Hepatocyte (in vitro differentiated cells): ENCODE measurements at regions not wholly inside any gene's neighbourhood (a gene's known extent, or its start where the extent isn't known, plus 50 kb on each side); places are given as distances from the start of the nearest gene placed in this dataset.

ENCODE experiments used
- DNase-seq: peaks from one replicate; pipeline ENCODE4 v3.0.0-alpha.2; 2016; ENCODE audit warnings: low spot score
- H2AFZ ChIP-seq: fragments of 200-600 bp; sonication (generic); 2 replicates; pipeline ENCODE4 v1.6.0; 2016; ENCODE audit warnings: antibody characterized with exemption, mild to moderate bottlenecking
- H3K27ac ChIP-seq: fragments of 200-600 bp; sonication (generic); 2 replicates; pipeline ENCODE4 v1.5.1; 2016; ENCODE audit warnings: mild to moderate bottlenecking
- H3K27me3 ChIP-seq: fragments of 200-600 bp; sonication (generic); 2 replicates; pipeline ENCODE4 v1.6.1; 2016
- H3K36me3 ChIP-seq: fragments of 200-600 bp; sonication (generic); replicated peaks from 2 replicates; pipeline ENCODE4 v1.5.1; 2016; ENCODE audit warnings: low read depth; ENCODE audit not compliant: insufficient read depth
- H3K4me1 ChIP-seq: fragments of 200-600 bp; sonication (generic); 2 replicates; pipeline ENCODE4 v1.5.1; 2016; ENCODE audit warnings: mild to moderate bottlenecking, moderate library complexity; ENCODE audit not compliant: insufficient read depth
- H3K4me2 ChIP-seq: fragments of 200-600 bp; sonication (generic); 2 replicates; pipeline ENCODE4 v1.6.0; 2016
- H3K4me3 ChIP-seq: fragments of 200-600 bp; sonication (generic); 2 replicates; pipeline ENCODE4 v1.5.1; 2016; ENCODE audit warnings: mild to moderate bottlenecking
- H3K79me2 ChIP-seq: fragments of 200-600 bp; sonication (generic); 2 replicates; pipeline ENCODE4 v1.6.0; 2017; ENCODE audit warnings: mild to moderate bottlenecking
- H3K9me2 ChIP-seq: fragments of 200-600 bp; sonication (generic); replicated peaks from 2 replicates; pipeline ENCODE4 v1.6.0; 2017; ENCODE audit warnings: mild to moderate bottlenecking; ENCODE audit not compliant: insufficient read depth
- H3K9me3 ChIP-seq: fragments of 200-600 bp; sonication (generic); 2 replicates; pipeline ENCODE4 v1.5.1; 2016; ENCODE audit warnings: low read depth, mild to moderate bottlenecking
- H4K20me1 ChIP-seq: fragments of 200-600 bp; sonication (generic); 2 replicates; pipeline ENCODE4 v1.6.0; 2016; ENCODE audit warnings: mild to moderate bottlenecking; ENCODE audit not compliant: insufficient read depth, poor library complexity, severe bottlenecking
- EZH2 ChIP-seq: fragments of 200-600 bp; sonication (generic); IDR thresholded peaks from 2 replicates; pipeline ENCODE4 v1.6.1; 2016; ENCODE audit warnings: antibody characterized with exemption, mild to moderate bottlenecking, borderline replicate concordance
- EZH2phosphoT487 ChIP-seq: fragments of 200-600 bp; sonication (generic); IDR thresholded peaks from one replicate; pipeline ENCODE4 v1.6.1; 2018; ENCODE audit warnings: antibody characterized with exemption, mild to moderate bottlenecking, low read depth, moderate library complexity; ENCODE audit not compliant: unreplicated experiment, severe bottlenecking
- WGBS: methylation state at CpG from one replicate; pipeline ENCODE4 v1.1.6; 2016; ENCODE audit warnings: low lambda C conversion rate; ENCODE audit errors: missing lambda C conversion rate; 5-methylcytosine and 5-hydroxymethylcytosine counted together
- TF ChIP-seq, protein P1 (sequence below): fragments of 200-600 bp; sonication (generic); IDR thresholded peaks from 2 replicates; pipeline ENCODE4 v1.5.1; 2016; ENCODE audit warnings: antibody characterized with exemption, mild to moderate bottlenecking; ENCODE audit not compliant: poor library complexity

DNA sequence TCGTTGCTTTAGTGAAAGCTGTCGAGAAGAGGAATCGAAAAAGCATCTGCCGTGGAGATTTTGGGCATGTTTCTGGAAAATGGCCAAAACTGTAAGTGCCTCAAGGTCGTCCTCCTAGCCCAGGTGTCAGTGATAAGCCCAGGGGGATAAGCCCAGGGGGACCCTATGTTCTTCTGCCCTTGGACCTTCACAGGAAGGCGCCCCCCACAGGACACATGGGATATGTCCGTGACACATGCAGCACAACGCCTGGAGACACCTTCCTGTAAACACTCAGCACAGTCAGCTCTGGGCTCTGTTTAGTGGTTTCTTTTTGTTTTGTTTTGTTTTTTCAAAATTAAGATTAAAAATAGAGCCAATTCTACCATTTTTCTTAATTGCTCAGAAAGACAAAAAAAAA lies 272.7 kb downstream of the KLF6 start:
- H3K4me1 ChIP-seq: no peaks in the 10 kb centered on the region
- no peak overlapping the region for H3K4me3 ChIP-seq
- H3K9me2 ChIP-seq: no peaks in the 10 kb centered on the region
- no peaks in the 10 kb centered on the region for H4K20me1 ChIP-seq
- TF ChIP-seq, protein P1, sequence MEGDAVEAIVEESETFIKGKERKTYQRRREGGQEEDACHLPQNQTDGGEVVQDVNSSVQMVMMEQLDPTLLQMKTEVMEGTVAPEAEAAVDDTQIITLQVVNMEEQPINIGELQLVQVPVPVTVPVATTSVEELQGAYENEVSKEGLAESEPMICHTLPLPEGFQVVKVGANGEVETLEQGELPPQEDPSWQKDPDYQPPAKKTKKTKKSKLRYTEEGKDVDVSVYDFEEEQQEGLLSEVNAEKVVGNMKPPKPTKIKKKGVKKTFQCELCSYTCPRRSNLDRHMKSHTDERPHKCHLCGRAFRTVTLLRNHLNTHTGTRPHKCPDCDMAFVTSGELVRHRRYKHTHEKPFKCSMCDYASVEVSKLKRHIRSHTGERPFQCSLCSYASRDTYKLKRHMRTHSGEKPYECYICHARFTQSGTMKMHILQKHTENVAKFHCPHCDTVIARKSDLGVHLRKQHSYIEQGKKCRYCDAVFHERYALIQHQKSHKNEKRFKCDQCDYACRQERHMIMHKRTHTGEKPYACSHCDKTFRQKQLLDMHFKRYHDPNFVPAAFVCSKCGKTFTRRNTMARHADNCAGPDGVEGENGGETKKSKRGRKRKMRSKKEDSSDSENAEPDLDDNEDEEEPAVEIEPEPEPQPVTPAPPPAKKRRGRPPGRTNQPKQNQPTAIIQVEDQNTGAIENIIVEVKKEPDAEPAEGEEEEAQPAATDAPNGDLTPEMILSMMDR: no peak
- no peak for TF ChIP-seq EZH2phosphoT487
- no peak for TF ChIP-seq EZH2
- H2AFZ ChIP-seq: no peak overlapping the region
- H3K27me3 ChIP-seq: no peaks in the 10 kb centered on the region
- no peak for DNase-seq
- H3K4me2 ChIP-seq: no peak overlapping the region
- WGBS: 83% methylated on average over 8 of the region's 8 CpGs
- H3K9me3 ChIP-seq: no peaks in the 10 kb centered on the region
- no peak overlapping the region for H3K27ac ChIP-seq
- no peaks in the 10 kb centered on the region for H3K36me3 ChIP-seq
- H3K79me2 ChIP-seq: no peaks in the 10 kb centered on the region

DNA sequence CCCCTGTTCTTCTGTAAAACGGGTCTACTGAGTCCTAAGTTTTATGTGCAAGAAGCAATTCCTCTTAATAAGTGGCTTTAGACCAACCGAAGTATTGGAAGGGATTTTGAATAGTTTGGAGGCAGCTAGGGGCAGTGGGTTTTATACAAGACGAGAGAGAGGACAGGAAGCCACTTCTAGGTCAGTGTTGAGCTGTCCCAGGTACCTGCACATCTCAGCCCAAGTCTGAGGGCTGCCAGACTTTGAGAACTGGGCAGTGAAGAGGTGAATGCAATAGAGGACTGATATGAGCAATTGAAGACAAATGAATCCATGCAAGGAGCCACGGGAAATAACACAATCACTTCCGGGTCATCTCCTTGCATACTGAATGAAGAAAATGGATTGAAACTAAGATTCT lies 273.5 kb downstream of the KLF6 start:
- Histone ChIP-seq H4K20me1 (no peaks in the 10 kb centered on the region), H3K27me3 (no peaks in the 10 kb centered on the region), H3K4me1 (no peaks in the 10 kb centered on the region), H3K27ac (no peak overlapping the region), H3K9me2 (no peaks in the 10 kb centered on the region), H3K4me2 (no peak overlapping the region), H3K79me2 (no peaks in the 10 kb centered on the region), H3K9me3 (no peaks in the 10 kb centered on the region), H2AFZ (no peak overlapping the region), H3K4me3 (no peak overlapping the region), H3K36me3 (no peaks in the 10 kb centered on the region)
- WGBS: 87% methylated on average over 5 of the region's 5 CpGs
- TF ChIP-seq EZH2phosphoT487 (no peak), EZH2 (no peak)
- TF ChIP-seq, protein P1: no peak
- no peak for DNase-seq

DNA sequence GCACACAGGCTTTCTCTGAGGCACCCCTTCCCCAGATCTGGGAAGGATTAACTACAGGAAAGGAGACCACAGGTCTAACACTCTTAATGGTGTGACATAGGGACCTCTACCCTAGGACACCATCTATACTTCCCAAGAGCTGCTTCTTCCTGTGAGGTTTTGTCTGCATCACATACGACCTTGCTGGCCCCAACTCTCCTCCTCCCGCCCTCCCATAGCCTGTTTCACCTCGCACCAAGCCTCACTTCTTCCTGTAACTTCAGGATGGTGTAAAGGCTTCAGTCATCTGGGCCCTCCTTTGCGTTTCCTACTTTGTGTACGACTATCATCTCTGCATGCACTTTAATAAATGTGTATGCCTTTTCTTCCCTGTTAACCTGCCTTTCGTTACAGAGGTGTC lies 274.3 kb downstream of the KLF6 start:
- no peak overlapping the region for H3K27ac ChIP-seq
- no peaks in the 10 kb centered on the region for H4K20me1 ChIP-seq
- H3K9me2 ChIP-seq: no peaks in the 10 kb centered on the region
- no peak for DNase-seq
- no peaks in the 10 kb centered on the region for H3K4me1 ChIP-seq
- H3K4me2 ChIP-seq: no peak overlapping the region
- H3K79me2 ChIP-seq: no peaks in the 10 kb centered on the region
- no peaks in the 10 kb centered on the region for H3K27me3 ChIP-seq
- 86% methylated on average over 6 of the region's 6 CpGs for WGBS
- H3K9me3 ChIP-seq: no peaks in the 10 kb centered on the region
- no peak for TF ChIP-seq EZH2phosphoT487
- TF ChIP-seq, protein P1: no peak
- TF ChIP-seq EZH2: no peak
- H2AFZ ChIP-seq: no peak overlapping the region
- no peaks in the 10 kb centered on the region for H3K36me3 ChIP-seq
- H3K4me3 ChIP-seq: no peak overlapping the region

DNA sequence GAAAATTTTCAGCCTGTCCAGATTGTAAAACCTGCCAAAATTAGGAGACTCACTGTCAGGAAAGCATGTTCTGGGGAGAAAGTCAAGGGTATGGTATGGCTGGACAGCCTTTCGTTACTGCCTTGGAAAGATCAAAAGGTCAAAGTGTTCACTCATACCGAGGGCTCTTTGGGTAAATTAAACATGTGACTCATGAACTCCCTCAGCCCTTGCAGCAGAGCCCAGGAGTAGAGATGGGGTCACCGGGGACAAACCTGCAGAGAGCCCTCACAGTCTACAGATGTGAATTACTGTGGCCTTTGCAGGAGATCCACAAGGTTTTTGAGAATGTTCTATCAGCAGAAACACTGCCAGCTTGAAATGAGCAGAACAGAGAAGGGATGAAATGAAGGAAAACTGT lies 275.7 kb downstream of the KLF6 start:
- no peaks in the 10 kb centered on the region for H3K4me1 ChIP-seq
- no peak overlapping the region for H3K4me3 ChIP-seq
- DNase-seq: no peak
- no peak overlapping the region for H3K4me2 ChIP-seq
- no peaks in the 10 kb centered on the region for H3K79me2 ChIP-seq
- TF ChIP-seq EZH2: no peak
- no peak for TF ChIP-seq EZH2phosphoT487
- TF ChIP-seq, protein P1: no peak
- no peak overlapping the region for H3K27ac ChIP-seq
- H2AFZ ChIP-seq: no peak overlapping the region
- 63% methylated on average over 3 of the region's 3 CpGs for WGBS
- no peaks in the 10 kb centered on the region for H3K9me2 ChIP-seq
- H4K20me1 ChIP-seq: no peaks in the 10 kb centered on the region
- H3K36me3 ChIP-seq: no peaks in the 10 kb centered on the region
- no peaks in the 10 kb centered on the region for H3K27me3 ChIP-seq
- no peaks in the 10 kb centered on the region for H3K9me3 ChIP-seq
